ENCODE measurements at regions not wholly inside any gene's neighbourhood (a gene's known extent, or its start where the extent isn't known, plus 50 kb on each side); places are given as distances from the start of the nearest gene placed in this dataset.

- H3K36me3 Mint-ChIP-seq (ENCODE audit: low read depth), result no peaks in the 10 kb centered on the region
- WGBS, 2 experiments (ENCODE audit: insufficient coverage in 1 of 2, insufficient read length in 1 of 2), result 93 to 95% methylated on average over 8 to 9 of the region's 9 CpGs
- H3K4me3 Mint-ChIP-seq, result no peak overlapping the region
- H3K36me3 ChIP-seq (ENCODE audit: control insufficient read depth, insufficient read depth, low read length), result no peaks in the 10 kb centered on the region
- no peaks in the 10 kb centered on the region for H3K9me3 ChIP-seq (ENCODE audit: control insufficient read depth, low read length)
- H3K4me3 ChIP-seq (ENCODE audit: low read length), result no peak overlapping the region
- H3K27me3 ChIP-seq (ENCODE audit: control insufficient read depth, insufficient read depth, low read length, poor library complexity, severe bottlenecking), result no peaks in the 10 kb centered on the region
- H3K9me3 Mint-ChIP-seq, result no peaks in the 10 kb centered on the region
- H3K4me1 Mint-ChIP-seq, result no peaks in the 10 kb centered on the region
- no peak for TF ChIP-seq CTCF (conservative IDR thresholded peaks at IDR 0.05)
- no peaks in the 10 kb centered on the region for H3K4me1 ChIP-seq (ENCODE audit: control insufficient read depth, insufficient read depth, low read length)
- no peak overlapping the region for H3K27ac Mint-ChIP-seq
- no peak for DNase-seq
- H3K27ac ChIP-seq (ENCODE audit: low read depth, low read length), result no peak overlapping the region
- no peaks in the 10 kb centered on the region for H3K27me3 Mint-ChIP-seq (ENCODE audit: insufficient read depth)
- no peak overlapping the region for H3K9ac ChIP-seq (ENCODE audit: extremely low read depth, low read length, poor library complexity, severe bottlenecking)
Observed at GRCh38 chr18:46392576-46392975, 264.4 kb downstream of the LOXHD1 start.

GRCh38 chr18:46393230-46393629, 263.8 kb downstream of the LOXHD1 start:
- WGBS, 2 experiments (ENCODE audit: insufficient coverage in 1 of 2, insufficient read length in 1 of 2), result 45 to 47% methylated on average over 7 to 8 of the region's 8 CpGs
- Mint-ChIP-seq H3K4me3 (no peak overlapping the region), H3K9me3 (no peaks in the 10 kb centered on the region), H3K27ac (no peak overlapping the region), H3K4me1 (no peaks in the 10 kb centered on the region), H3K27me3 (ENCODE audit: insufficient read depth) (no peaks in the 10 kb centered on the region), H3K36me3 (ENCODE audit: low read depth) (no peaks in the 10 kb centered on the region)
- Histone ChIP-seq H3K4me1 (ENCODE audit: control insufficient read depth, insufficient read depth, low read length) (no peaks in the 10 kb centered on the region), H3K27me3 (ENCODE audit: control insufficient read depth, insufficient read depth, low read length, poor library complexity, severe bottlenecking) (no peaks in the 10 kb centered on the region), H3K9ac (ENCODE audit: extremely low read depth, low read length, poor library complexity, severe bottlenecking) (no peak overlapping the region), H3K4me3 (ENCODE audit: low read length) (no peak overlapping the region), H3K9me3 (ENCODE audit: control insufficient read depth, low read length) (no peaks in the 10 kb centered on the region), H3K27ac (ENCODE audit: low read depth, low read length) (no peak overlapping the region), H3K36me3 (ENCODE audit: control insufficient read depth, insufficient read depth, low read length) (no peaks in the 10 kb centered on the region)
- peak; percentile 84 for TF ChIP-seq CTCF (conservative IDR thresholded peaks at IDR 0.05)
- DNase-seq, result peak; percentile 93

- H3K27me3 ChIP-seq (ENCODE audit: control insufficient read depth, insufficient read depth, low read length, poor library complexity, severe bottlenecking), result no peaks in the 10 kb centered on the region
- Mint-ChIP-seq H3K36me3 (ENCODE audit: low read depth) (no peaks in the 10 kb centered on the region), H3K27me3 (ENCODE audit: insufficient read depth) (no peaks in the 10 kb centered on the region), H3K4me1 (no peaks in the 10 kb centered on the region), H3K4me3 (no peak overlapping the region), H3K9me3 (no peaks in the 10 kb centered on the region), H3K27ac (no peak overlapping the region)
- H3K4me1 ChIP-seq (ENCODE audit: control insufficient read depth, insufficient read depth, low read length), result no peaks in the 10 kb centered on the region
- 88 to 100% methylated on average over 3 to 6 of the region's 6 CpGs for WGBS, 2 experiments (ENCODE audit: insufficient coverage in 1 of 2, insufficient read length in 1 of 2)
- no peaks in the 10 kb centered on the region for H3K9me3 ChIP-seq (ENCODE audit: control insufficient read depth, low read length)
- DNase-seq, result no peak
- H3K4me3 ChIP-seq (ENCODE audit: low read length), result no peak overlapping the region
- H3K27ac ChIP-seq (ENCODE audit: low read depth, low read length), result no peak overlapping the region
- H3K9ac ChIP-seq (ENCODE audit: extremely low read depth, low read length, poor library complexity, severe bottlenecking), result no peak overlapping the region
- no peaks in the 10 kb centered on the region for H3K36me3 ChIP-seq (ENCODE audit: control insufficient read depth, insufficient read depth, low read length)
- TF ChIP-seq CTCF (conservative IDR thresholded peaks at IDR 0.05), result no peak
Observed at GRCh38 chr18:46393961-46394360, 263.1 kb downstream of the LOXHD1 start.
